PC-9 (cell line): ENCODE measurements at regions not wholly inside any gene's neighbourhood (a gene's known extent, or its start where the extent isn't known, plus 50 kb on each side); places are given as distances from the start of the nearest gene placed in this dataset.
"Not testable (repeated sequence)": the region's sequence is repeated elsewhere in the genome, so short reads cannot be mapped to it uniquely, and the experiment has no call there.

Experiments
- EZH2 ChIP-seq: fragments of 200-600 bp; sonication (generic); IDR thresholded peaks from 2 replicates; pipeline ENCODE4 v1.8.0; 2017; ENCODE audit warnings: antibody characterized with exemption, low read depth
- TF ChIP-seq, protein P1 (sequence below): fragments of 200-600 bp; sonication (generic); conservative IDR thresholded peaks from 2 replicates; pipeline ENCODE4 v1.6.1; 2017; ENCODE audit warnings: mixed run types, antibody characterized with exemption, mild to moderate bottlenecking, moderate library complexity

DNA sequence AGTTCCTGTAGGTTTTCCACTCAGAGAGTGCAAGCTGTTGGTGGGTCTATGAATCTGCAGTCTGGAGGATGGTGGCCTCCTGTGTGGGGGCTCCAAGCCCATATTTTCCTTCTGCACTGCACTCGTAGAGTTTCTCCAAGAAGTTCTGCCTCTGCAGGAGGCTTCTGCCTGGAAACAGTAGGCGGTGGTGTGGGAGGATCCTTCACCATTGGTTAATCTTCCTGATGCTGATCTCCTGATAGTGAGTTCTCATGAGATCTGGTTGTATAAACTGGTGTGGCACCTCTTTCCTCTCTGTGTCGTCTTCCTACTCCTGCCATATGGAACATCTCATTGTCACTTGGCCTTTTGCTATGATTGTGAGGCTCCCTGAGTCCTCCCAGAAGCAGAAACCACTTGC, 162.8 kb upstream of the ZNF519 start:
- TF ChIP-seq, protein P1, sequence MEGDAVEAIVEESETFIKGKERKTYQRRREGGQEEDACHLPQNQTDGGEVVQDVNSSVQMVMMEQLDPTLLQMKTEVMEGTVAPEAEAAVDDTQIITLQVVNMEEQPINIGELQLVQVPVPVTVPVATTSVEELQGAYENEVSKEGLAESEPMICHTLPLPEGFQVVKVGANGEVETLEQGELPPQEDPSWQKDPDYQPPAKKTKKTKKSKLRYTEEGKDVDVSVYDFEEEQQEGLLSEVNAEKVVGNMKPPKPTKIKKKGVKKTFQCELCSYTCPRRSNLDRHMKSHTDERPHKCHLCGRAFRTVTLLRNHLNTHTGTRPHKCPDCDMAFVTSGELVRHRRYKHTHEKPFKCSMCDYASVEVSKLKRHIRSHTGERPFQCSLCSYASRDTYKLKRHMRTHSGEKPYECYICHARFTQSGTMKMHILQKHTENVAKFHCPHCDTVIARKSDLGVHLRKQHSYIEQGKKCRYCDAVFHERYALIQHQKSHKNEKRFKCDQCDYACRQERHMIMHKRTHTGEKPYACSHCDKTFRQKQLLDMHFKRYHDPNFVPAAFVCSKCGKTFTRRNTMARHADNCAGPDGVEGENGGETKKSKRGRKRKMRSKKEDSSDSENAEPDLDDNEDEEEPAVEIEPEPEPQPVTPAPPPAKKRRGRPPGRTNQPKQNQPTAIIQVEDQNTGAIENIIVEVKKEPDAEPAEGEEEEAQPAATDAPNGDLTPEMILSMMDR: not testable (repeated sequence)
- TF ChIP-seq EZH2: not testable (repeated sequence)
